Limb (tissue), 2 donors: ENCODE measurements at regions not wholly inside any gene's neighbourhood (a gene's known extent, or its start where the extent isn't known, plus 50 kb on each side); places are given as distances from the start of the nearest gene placed in this dataset.

ENCODE experiments used
- DNase-seq, 2 donors: peaks; one replicate each; pipeline ENCODE4 v3.0.0-alpha.2; 2016; ENCODE audit errors: extremely low spot score in 2 of 2

DNA sequence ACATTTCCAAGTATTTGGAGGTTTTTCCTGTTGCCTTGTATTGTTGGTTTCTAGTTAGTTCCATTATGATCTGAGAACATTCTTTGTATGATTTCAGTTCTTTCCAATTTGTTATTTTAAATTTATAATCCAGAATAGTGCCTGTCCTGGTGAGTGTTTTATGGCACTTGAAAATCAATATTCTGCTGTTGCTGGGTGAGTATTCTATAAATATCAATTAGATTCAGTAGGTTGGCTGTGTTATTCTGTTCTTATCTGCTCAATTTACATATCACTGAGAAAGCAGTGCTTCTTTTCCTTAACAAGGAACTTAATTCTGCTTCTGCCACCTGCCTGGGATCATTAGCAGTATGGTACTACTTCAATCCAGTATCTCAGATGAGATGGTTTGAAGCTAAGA lies 123.5 kb downstream of the SNX19 start:
- DNase-seq: no peak

DNA sequence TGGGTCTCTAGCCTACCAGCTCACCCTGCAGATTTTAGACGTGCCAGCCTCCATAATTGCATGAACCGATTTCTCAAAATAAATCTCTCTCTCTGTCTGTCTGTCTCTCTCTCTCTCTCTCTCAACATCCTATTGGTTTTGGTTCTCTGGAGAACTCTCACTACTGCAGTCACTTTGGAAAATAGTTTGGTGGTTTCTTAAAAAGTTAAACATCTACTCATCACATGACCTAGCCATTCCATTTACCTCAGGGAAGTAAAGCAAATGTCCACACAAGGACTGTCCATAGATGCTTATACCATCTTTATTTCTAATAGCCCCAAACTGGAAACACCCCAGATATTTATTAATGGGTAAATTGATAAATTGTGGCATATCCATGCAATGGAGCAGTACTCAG lies 119.5 kb downstream of the SNX19 start:
- DNase-seq: no peak

DNA sequence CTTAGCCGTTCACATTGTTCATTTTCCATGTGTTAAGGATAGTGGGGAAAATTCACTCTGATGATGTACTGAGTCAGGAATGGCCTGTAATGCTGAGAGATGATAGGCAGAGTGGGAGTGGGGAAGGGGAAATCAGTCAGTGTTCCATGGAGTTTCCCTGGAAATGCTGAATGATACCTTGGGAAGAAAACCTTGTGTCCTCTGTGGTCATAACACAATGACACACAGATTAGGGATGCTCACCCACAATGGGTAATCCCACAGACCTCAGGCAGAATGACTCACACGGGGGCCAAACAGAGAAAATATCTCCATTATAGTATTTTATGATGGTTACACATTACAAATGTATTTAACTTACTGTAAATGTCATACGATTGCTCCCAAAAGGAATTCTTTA lies 118.0 kb downstream of the SNX19 start:
- DNase-seq: peak in 1 of 2 donors; percentile 1

DNA sequence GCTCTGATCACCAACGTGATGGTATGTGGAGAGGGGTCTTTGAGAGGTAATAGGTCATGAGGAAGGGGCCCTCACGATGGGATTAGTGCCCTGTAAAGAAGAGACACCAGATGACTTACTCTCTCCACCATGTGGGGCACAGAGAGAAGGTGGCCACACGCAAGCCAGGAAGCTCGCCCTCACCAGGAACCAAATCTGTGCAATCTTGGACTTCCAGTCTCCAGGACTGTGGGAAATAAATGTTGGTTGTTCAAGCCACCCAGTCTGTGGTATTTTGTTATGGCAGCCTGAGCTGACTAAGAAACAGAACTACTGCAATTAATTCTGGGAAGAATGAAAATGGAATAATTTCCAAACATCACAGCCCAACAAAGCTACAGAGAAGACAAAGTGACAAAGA lies 117.5 kb downstream of the SNX19 start:
- DNase-seq: no peak

DNA sequence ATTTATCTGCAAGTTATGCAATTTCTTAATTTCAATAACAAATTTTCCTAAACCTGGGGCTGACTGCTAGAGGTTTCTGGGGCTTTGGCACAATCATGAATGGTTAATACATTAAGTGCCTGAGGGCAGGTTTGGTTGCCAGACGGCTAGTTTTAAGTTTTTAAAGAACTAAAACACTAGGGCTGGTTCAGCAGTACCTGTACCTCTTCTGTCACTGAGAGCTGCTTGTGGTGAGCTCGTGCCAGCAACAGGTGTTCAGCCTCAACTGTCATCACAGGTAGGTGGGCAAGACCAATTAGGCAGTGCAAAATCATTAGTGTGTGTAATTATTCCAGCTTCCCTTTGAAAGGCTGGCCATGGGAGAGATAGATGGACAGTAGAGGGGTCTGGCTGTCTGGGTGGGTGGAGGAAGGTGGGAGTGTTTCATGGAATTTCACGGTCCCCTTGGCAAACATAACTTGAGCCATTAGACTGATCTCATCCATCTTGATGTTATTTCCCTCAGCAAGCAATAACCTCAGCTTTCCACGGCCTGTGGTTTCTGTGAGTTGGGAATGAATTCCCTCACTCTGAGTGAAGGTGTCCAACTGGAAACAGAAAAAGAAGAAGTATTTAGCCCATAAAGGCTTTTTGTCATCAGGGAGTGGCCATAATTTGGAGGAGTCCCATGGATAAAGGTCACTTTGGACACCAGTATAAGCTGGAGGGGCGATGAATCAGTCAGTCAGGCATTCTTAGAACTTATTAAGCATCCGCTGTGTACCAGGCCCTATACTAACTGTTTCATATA lies 114.8 kb downstream of the SNX19 start:
- peak in 1 of 2 donors; percentile 25 for DNase-seq

DNA sequence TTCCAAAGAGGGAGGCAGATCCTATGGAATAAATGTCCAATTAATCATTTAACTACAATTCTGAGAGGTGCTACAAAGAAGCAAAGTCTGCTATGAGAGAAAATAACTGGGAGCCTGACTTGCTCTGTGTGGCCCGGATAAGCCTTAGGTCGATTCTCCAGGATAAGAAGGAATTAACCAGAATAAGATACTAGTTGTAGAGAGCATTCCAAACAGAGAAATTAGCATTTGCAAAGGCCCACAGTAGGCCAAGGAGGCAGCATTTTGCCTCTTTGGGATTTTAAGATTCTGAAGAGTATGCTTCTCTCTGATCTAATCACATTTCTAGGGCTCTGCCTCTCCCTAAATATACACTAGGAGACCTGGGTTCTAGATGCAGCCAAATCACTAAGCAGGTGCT lies 113.7 kb downstream of the SNX19 start:
- DNase-seq: no peak

GRCh38 chr11:130804306-130805076 lies 111.8 kb downstream of the SNX19 start:
- peak in 1 of 2 donors; percentile 20 for DNase-seq

- DNase-seq: peak in 1 of 2 donors; percentile 41
Observed at GRCh38 chr11:130806746-130807145, 109.5 kb downstream of the SNX19 start.

DNA sequence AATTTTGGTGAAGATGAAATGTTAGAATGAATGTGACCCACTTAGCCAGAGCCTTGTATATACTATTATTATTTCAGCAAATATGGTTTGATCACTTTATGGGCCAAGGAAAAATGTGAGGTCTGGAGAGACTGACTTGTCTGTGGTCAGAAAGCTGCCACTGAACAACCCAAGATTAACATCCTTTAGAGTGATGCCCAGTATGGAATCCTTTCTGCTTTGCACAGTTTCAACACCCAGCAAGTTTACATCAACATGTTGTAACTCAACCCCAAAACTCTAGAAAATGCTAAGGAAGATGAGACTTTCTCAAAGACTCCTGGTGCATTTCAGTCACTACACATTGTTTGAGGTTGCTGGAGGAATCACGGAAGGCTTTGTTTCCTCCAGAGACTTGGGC lies 107.7 kb downstream of the SNX19 start:
- DNase-seq: no peak

- peak in 1 of 2 donors; percentile 3 for DNase-seq
Observed at GRCh38 chr11:130813196-130813595, 103.1 kb downstream of the SNX19 start.

DNA sequence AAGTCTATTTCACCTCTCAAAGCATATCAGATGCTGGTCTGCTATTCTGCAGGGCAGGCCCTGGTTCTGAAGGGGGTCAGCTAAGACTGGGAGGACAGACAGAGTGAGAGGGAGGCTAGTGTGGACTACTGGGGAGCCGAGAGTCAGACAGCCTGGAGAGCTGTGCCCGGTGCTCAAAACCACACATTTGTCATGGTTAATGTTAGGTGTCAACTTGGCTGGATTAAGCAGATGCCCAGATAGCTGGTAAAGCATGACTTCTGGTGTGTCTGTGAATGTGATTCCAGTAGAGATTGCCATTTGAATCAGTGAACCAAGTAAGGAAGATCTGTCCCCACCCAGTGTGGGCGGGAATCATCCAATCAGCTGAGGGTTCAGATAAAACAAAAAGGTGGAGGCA lies 102.6 kb downstream of the SNX19 start:
- peak in 1 of 2 donors; percentile 4 for DNase-seq

- peak in 1 of 2 donors; percentile 28 for DNase-seq
Observed at GRCh38 chr11:130814440-130815096, 101.7 kb downstream of the SNX19 start.

DNA sequence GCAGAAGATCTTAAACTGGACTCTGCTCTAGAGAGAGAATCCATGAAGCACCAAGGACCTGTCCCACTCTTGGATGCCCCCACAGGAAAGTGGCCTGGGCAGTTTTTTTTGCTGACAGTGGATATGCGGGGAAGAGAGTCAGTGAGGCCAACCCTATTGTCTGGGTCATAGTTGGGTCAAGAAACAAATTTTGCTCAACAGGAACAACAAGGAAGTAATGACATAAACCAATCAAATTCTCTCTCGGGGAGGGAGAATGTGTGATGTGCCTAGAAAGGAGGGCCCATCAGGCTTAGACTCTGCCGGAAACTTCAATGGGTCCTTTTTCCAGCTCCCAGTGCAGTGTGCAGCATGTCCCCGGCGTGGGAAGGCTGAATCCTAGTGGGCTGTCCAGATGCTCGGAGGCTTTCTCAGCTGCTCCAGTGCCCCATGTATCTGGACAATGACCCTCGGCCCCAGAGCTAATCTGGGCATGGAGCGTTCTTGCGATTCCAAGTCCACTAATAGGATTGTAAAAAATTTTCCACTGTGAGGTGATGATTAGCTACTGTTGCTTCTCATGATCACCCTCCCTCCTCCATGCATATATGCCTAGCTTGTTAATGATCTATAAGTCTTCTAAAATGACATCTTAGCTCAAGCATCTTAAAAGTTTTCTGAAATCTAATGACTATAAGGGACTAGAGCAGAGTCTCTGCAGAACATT lies 101.0 kb downstream of the SNX19 start:
- DNase-seq: peak in 1 of 2 donors; percentile 10

GRCh38 chr11:130815956-130816355 lies 100.3 kb downstream of the SNX19 start:
- DNase-seq: peak in 1 of 2 donors; percentile 18

GRCh38 chr11:130816546-130817329 lies 99.5 kb downstream of the SNX19 start:
- no peak for DNase-seq

DNA sequence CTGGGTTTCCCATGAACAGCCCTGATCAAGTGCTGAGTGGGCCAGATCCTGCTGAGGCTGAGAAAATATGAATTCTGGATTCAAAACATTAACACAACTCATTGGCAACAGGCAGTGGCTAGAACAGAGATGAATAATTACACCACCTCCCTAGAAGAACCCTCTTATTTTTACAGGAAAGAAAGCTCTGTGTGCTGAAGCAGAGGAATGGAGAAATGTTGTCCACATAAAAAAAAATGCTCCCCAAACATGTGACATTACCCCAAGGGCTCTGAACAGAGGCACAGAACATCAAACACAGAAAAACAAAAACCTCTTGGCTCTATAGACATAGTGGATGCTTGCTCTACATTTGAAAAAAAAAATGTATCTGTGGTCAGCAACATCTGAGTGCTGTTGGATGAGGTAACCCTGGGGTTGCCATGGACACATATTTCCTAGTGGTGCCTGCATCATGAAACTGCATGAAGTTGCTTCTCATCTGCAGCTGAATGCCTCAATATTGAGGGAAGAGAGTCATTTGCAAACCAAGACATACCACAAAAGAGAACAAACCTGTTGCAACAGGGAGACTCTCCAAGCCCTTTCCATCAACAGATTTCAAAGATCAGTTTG lies 98.8 kb downstream of the SNX19 start:
- no peak for DNase-seq

DNA sequence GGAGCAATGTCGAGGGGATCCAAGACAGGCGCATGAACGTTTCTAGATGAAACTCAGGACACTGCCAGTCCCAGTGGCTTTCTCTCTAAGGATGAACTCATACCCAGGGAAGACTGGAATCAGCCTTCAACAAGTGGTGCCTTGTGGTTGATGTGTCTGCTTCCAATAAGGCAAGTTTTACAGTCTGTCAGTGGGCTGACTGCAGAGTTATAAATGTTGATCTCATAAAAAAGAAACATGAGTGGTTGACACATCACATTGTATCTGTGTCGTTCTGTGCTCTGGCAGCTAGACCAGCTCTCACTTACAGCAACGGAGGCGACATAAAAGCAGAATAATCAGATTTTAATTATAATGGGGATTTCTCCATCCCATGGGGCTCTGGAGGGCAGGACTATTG lies 96.7 kb downstream of the SNX19 start:
- peak in 1 of 2 donors; percentile 24 for DNase-seq
